Suprapubic skin (tissue), 4 donors: ENCODE measurements at regions not wholly inside any gene's neighbourhood (a gene's known extent, or its start where the extent isn't known, plus 50 kb on each side); places are given as distances from the start of the nearest gene placed in this dataset.

Source experiments
- DNase-seq, 2 donors: peaks; one replicate each; pipeline ENCODE4 v3.0.0-alpha.2; 2019; ENCODE audit warnings: low spot score in 2 of 2
- H3K27ac ChIP-seq: fragments of 200-600 bp; sonication (generic); one replicate; pipeline ENCODE4 v1.5.1; 2019
- H3K27me3 ChIP-seq: fragments of 200-600 bp; sonication (generic); one replicate; pipeline ENCODE4 v1.5.1; 2019
- H3K36me3 ChIP-seq: fragments of 200-600 bp; sonication (generic); one replicate; pipeline ENCODE4 v1.5.1; 2019
- H3K4me1 ChIP-seq: fragments of 200-600 bp; sonication (generic); one replicate; pipeline ENCODE4 v1.5.1; 2019
- H3K4me3 ChIP-seq: fragments of 200-600 bp; sonication (generic); one replicate; pipeline ENCODE4 v1.5.1; 2019; ENCODE audit warnings: mild to moderate bottlenecking
- H3K9me3 ChIP-seq: fragments of 200-600 bp; sonication (generic); one replicate; pipeline ENCODE4 v1.5.1; 2019
- EP300 ChIP-seq: sonication (generic); formaldehyde crosslinking; IDR thresholded peaks from one replicate; pipeline ENCODE4 v1.6.1; 2017; ENCODE audit warnings: antibody characterized with exemption
- POLR2A ChIP-seq, 2 donors: fragments of 450-650 bp; IDR thresholded peaks; one replicate each; pipeline ENCODE4 v1.6.1; 2017; ENCODE audit warnings: antibody characterized with exemption in 2 of 2, mild to moderate bottlenecking in 2 of 2, moderate library complexity in 2 of 2
- POLR2AphosphoS5 ChIP-seq, 3 donors: sonication (generic); formaldehyde crosslinking; IDR thresholded peaks; one replicate each; pipeline ENCODE4 v1.6.1; 2017; ENCODE audit warnings: antibody characterized with exemption in 3 of 3
- WGBS: methylation state at CpG from one replicate; pipeline ENCODE4 v1.1.5; 2018; 5-methylcytosine and 5-hydroxymethylcytosine counted together
- TF ChIP-seq, protein P1 (sequence below), 2 donors: fragments of 200-600 bp in 1 of 2; fragments of 450-650 bp in 1 of 2; sonication (generic) in 1 of 2; IDR thresholded peaks; one replicate each; pipeline ENCODE4 v1.5.1; 2016 to 2019; ENCODE audit warnings: antibody characterized with exemption in 2 of 2, mild to moderate bottlenecking in 1 of 2, moderate library complexity in 1 of 2

DNA sequence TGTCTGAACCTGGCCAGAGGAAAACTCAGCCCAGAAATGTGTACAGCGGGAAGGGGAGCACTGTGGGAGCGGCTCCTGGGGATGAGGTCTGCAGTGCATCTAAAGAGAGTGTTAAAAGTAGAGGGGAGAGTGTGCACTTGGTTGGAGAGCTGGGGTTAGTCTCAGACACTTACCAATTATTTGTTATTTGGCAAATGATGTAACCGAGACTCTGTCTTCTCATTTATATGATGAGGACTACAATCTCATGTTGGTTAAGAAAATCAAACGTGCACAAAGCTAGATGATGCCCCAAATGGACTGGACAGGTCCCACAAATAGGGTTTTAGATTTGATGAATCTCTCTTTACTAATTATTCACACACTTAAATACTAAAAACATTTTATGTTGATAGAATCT is 962.4 kb downstream of the GATA3 start:
- Histone ChIP-seq H3K36me3 (no peaks in the 10 kb centered on the region), H3K27ac (no peak overlapping the region), H3K27me3 (peaks cover 3% of the 10 kb centered on the region), H3K4me3 (no peak overlapping the region), H3K9me3 (no peaks in the 10 kb centered on the region), H3K4me1 (no peaks in the 10 kb centered on the region)
- TF ChIP-seq, protein P1, sequence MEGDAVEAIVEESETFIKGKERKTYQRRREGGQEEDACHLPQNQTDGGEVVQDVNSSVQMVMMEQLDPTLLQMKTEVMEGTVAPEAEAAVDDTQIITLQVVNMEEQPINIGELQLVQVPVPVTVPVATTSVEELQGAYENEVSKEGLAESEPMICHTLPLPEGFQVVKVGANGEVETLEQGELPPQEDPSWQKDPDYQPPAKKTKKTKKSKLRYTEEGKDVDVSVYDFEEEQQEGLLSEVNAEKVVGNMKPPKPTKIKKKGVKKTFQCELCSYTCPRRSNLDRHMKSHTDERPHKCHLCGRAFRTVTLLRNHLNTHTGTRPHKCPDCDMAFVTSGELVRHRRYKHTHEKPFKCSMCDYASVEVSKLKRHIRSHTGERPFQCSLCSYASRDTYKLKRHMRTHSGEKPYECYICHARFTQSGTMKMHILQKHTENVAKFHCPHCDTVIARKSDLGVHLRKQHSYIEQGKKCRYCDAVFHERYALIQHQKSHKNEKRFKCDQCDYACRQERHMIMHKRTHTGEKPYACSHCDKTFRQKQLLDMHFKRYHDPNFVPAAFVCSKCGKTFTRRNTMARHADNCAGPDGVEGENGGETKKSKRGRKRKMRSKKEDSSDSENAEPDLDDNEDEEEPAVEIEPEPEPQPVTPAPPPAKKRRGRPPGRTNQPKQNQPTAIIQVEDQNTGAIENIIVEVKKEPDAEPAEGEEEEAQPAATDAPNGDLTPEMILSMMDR (IDR thresholded peaks at IDR 0.05), result no peak
- TF ChIP-seq EP300 (no peak), POLR2AphosphoS5 (IDR thresholded peaks at IDR 0.05) (no peak), POLR2A (IDR thresholded peaks at IDR 0.05) (no peak)
- DNase-seq, result no peak
- 91% methylated on average over 4 of the region's 4 CpGs for WGBS

DNA sequence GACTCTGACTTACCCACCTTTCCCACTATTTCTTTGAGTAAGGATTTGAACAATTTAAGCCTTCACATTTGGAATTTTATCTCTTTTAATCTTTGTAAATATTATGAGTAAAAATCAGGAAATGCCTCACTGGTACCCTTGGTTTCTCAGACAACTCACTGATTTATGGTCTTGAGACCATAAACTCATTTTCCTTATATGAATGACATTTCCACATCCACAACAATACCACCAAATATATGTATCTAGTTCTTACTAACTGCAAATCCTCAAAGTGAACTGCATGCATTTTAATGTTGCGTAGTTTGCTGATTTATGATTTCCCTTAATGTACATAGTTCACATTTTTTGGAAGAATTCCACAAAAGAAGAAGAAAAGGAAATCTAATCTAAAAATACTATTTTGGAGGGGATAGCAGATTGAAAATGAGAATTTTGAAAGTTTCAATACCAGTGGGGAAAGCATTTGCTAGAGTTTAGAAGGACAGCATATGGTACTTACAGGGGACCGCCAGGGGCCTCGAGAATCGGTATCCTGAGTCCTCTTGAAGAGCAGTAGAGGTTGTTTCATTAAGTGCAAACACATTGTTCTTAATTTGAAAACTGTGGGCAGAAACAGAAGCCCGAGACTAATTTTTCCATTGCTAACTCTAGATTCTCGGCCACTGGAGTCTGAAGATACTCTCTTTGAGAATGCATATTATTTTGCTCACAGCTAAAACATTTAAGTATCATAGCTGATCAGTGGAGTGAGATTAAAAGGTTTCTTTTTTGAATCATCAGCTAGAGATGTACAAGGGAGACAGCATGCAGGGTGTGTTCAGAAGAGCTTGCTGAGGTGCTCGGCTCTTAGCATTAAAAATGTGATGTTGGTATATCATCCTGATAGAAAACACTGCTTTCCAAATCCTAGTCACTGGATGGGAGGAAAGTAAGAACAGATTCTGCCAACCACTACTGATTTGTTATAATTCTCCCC is 964.0 kb downstream of the GATA3 start:
- WGBS, result 72% methylated on average over 7 of the region's 7 CpGs
- Histone ChIP-seq H3K36me3 (no peaks in the 10 kb centered on the region), H3K27me3 (peaks cover 3% of the 10 kb centered on the region), H3K4me3 (no peak overlapping the region), H3K9me3 (no peaks in the 10 kb centered on the region), H3K4me1 (no peaks in the 10 kb centered on the region), H3K27ac (no peak overlapping the region)
- TF ChIP-seq, protein P1 (IDR thresholded peaks at IDR 0.05), result no peak
- TF ChIP-seq POLR2AphosphoS5 (IDR thresholded peaks at IDR 0.05) (no peak), EP300 (no peak), POLR2A (IDR thresholded peaks at IDR 0.05) (no peak)
- DNase-seq, result no peak

DNA sequence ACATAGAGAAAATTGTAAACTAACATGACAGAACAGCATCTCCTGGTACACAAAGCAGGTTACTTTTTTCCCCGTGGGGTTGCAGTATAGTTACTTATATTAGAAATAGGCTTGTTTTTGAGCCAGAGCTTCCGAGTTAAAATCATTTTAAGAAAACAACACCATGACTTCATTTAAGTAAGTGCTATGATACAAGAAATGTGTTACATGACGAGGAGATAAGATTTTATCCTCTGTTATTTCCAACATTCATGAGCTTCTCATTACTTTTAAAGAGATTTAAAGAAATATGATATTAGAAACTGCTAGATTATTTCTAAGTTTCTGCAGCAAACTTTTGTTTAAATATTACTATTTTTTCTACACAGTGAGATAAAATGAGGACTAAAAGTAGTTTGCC is 968.7 kb downstream of the GATA3 start:
- Histone ChIP-seq H3K27me3 (peaks cover 3% of the 10 kb centered on the region), H3K36me3 (no peaks in the 10 kb centered on the region), H3K27ac (no peak overlapping the region), H3K9me3 (no peaks in the 10 kb centered on the region), H3K4me1 (no peaks in the 10 kb centered on the region), H3K4me3 (no peak overlapping the region)
- no peak for TF ChIP-seq POLR2AphosphoS5 (IDR thresholded peaks at IDR 0.05)
- TF ChIP-seq POLR2A (IDR thresholded peaks at IDR 0.05), result no peak
- TF ChIP-seq, protein P1 (IDR thresholded peaks at IDR 0.05), result no peak
- TF ChIP-seq EP300, result no peak
- no peak for DNase-seq
- WGBS, result 56% methylated on average over 3 of the region's 3 CpGs

DNA sequence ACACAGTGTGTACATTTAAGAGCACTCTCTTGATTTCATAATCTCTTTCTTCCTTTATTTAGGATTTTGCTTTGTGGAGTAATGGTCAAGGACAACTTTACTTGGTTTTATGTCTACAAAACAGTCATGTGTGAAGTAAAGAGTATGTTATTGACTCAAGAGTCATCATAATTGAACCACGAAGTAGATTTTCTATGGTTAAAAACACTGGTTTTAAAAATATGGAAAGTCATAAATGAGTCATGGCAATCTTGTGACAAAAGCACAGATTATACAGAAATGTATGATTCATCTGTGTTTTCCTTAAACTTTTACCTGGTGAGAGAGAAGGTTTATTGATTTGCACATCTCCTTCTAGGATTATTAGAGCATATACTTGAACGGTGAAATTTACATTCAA is 969.7 kb downstream of the GATA3 start:
- H3K9me3 ChIP-seq, result no peaks in the 10 kb centered on the region
- H3K36me3 ChIP-seq, result no peaks in the 10 kb centered on the region
- no peak overlapping the region for H3K4me3 ChIP-seq
- no peak overlapping the region for H3K27ac ChIP-seq
- H3K27me3 ChIP-seq, result peaks cover 3% of the 10 kb centered on the region
- TF ChIP-seq, protein P1 (IDR thresholded peaks at IDR 0.05), result no peak
- WGBS, result 83% methylated on average over 2 of the region's 2 CpGs
- H3K4me1 ChIP-seq, result no peaks in the 10 kb centered on the region
- no peak for DNase-seq

DNA sequence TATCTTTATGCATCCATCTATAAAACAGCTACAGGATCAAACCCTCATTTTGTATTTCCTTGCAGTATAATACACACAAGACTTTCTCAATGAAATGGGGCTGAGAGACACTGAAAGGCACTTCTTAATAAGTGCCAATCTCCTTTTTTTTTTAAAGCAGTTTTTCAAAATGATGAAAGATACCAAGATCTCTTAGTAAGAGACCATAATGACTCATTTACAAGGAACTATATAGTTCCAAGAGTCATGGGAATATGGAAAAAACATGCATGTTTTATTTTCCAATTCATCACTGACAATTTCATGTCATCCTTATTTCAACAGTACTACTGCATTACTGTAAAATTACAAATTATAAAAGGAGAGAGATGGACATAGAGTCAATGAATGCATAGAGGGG is 973.7 kb downstream of the GATA3 start:
- H3K4me3 ChIP-seq, result no peak overlapping the region
- no peak for DNase-seq
- H3K4me1 ChIP-seq, result no peaks in the 10 kb centered on the region
- H3K9me3 ChIP-seq, result no peaks in the 10 kb centered on the region
- H3K27ac ChIP-seq, result no peak overlapping the region
- H3K27me3 ChIP-seq, result peaks cover 4% of the 10 kb centered on the region
- TF ChIP-seq, protein P1 (IDR thresholded peaks at IDR 0.05), result no peak
- TF ChIP-seq EP300, result no peak
- no peak for TF ChIP-seq POLR2AphosphoS5 (IDR thresholded peaks at IDR 0.05)
- TF ChIP-seq POLR2A (IDR thresholded peaks at IDR 0.05), result no peak
- H3K36me3 ChIP-seq, result no peaks in the 10 kb centered on the region
